ENCODE measurements at regions not wholly inside any gene's neighbourhood (a gene's known extent, or its start where the extent isn't known, plus 50 kb on each side); places are given as distances from the start of the nearest gene placed in this dataset.

GRCh38 chr14:58738189-58738836 is 100.6 kb downstream of the DACT1 start:
- no peak for TF ChIP-seq CTCF (IDR thresholded peaks at IDR 0.05)
- TF ChIP-seq EP300 (IDR thresholded peaks at IDR 0.05) = no peak
- TF ChIP-seq POLR2A (IDR thresholded peaks at IDR 0.05) = no peak
